ENCODE measurements at regions not wholly inside any gene's neighbourhood (a gene's known extent, or its start where the extent isn't known, plus 50 kb on each side); places are given as distances from the start of the nearest gene placed in this dataset.

- H3K4me3 ChIP-seq (ENCODE audit: low read depth, poor library complexity, severe bottlenecking): no peak overlapping the region
- intact Hi-C loops (cut with DNase I; ENCODE audit: low total_unique reads): no loop called here
- WGBS, 2 donors: 22 to 24% methylated on average over 1 of the region's 1 CpG
- DNase-seq (ENCODE audit: low spot score in 2 of 2): no peak
- no peak for TF ChIP-seq POLR2A (IDR thresholded peaks at IDR 0.05)
- TF ChIP-seq CTCF (IDR thresholded peaks at IDR 0.05): no peak
These were observed 181.2 kb upstream of the MIS18BP1 start for GRCh38 chr14:45434221-45434620.

DNA sequence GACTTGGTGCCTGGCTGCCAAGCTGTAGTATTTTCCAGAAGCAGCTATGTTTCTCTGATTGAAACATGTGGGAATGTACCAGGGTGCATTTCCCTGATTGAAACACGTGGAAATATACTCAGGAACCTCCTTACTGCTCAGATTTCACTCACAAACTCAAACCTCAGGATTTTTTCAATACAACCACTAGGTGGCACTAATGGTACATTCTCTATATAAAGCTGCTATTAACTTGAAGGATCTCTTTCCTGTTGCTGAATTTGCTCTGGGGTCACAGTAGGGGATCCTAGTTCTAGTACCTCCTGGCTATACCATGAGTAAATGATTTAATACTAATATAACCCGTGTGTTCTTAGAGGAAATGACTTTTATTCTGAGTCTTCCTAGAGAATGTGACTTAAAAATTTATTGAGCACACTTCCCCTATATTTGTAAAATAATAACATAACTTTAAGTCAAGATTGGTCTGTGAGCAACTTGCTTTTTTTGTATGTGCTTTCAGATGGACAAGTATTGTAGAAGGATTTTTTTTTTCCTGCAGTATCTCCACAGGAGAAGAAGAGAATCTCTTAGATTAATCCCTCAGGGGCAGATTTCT lies 173.8 kb upstream of the MIS18BP1 start:
- no peak overlapping the region for H3K4me3 ChIP-seq (ENCODE audit: low read depth, poor library complexity, severe bottlenecking)
- TF ChIP-seq CTCF (IDR thresholded peaks at IDR 0.05) (no peak), POLR2A (IDR thresholded peaks at IDR 0.05) (no peak)
- DNase-seq (ENCODE audit: low spot score in 2 of 2): no peak
- 0 to 2% methylated on average over 2 of the region's 2 CpGs for WGBS, 2 donors
- intact Hi-C loops (cut with DNase I; ENCODE audit: low total_unique reads): loop anchor here (10.0 kb wide), 1 partner anchor 388 kb away; no protein-coding TSS in a partner anchor

GRCh38 chr14:45406942-45407341 lies 153.9 kb upstream of the MIS18BP1 start:
- no peak overlapping the region for H3K4me3 ChIP-seq (ENCODE audit: low read depth, poor library complexity, severe bottlenecking)
- intact Hi-C loops (cut with DNase I; ENCODE audit: low total_unique reads): no loop called here
- 77 to 81% methylated on average over 2 of the region's 2 CpGs for WGBS, 2 donors
- TF ChIP-seq CTCF (IDR thresholded peaks at IDR 0.05): no peak
- no peak for TF ChIP-seq POLR2A (IDR thresholded peaks at IDR 0.05)
- DNase-seq (ENCODE audit: low spot score in 2 of 2): no peak

DNA sequence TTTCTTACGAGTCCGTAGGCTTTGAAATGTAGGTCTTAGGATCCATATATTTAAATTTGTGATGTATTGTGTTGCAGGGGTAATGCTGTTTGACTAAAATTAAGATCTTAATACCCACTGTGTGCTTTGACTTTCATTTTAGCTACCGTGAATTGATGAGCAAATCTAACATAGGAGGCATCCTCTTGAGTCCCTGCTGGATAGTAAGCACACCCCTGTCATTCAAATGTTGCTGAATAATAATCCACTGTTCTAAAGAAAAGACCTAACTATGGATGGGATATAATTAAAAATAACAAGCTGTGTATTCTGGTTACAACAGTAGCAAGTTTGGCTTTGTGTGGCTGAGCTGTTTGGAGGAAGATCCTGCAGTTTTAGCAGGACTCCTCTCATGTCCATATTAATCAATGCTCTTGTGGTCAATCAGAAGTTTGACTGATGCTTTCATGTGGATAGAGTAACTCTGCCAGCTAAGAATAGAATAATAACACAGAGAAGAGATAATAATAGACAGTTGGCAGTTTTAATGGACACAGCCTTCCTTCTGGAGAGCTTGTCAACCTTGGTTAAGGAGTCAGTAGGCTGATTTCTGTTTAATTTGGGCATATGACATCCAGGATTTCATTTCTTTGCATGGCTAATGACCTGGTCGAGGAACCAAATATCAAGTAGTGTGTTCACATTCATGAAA lies 148.1 kb upstream of the MIS18BP1 start:
- TF ChIP-seq CTCF (IDR thresholded peaks at IDR 0.05) (no peak), POLR2A (IDR thresholded peaks at IDR 0.05) (no peak)
- no peak overlapping the region for H3K4me3 ChIP-seq (ENCODE audit: low read depth, poor library complexity, severe bottlenecking)
- WGBS, 2 donors: 32 to 42% methylated on average over 4 of the region's 4 CpGs
- no peak for DNase-seq (ENCODE audit: low spot score in 2 of 2)
- intact Hi-C loops (cut with DNase I; ENCODE audit: low total_unique reads): no loop called here

DNA sequence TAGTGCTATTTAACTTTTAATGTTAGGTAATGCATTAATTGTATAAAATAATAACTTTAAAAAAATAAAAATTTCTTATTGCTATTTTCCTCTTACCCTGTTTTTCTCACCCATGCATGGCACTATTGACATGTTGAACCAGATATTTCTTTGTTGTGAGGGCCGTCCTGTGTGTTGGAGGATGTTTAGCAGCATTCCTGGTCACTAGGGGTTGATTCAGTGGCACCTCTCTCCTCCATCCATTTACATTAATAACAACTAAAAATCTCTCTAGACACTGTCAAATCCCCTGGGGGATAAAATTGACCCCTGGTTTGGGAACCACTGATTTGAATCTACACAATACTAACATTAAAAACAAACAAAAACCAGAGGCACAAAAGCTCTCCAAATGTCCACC lies 147.5 kb upstream of the MIS18BP1 start:
- H3K4me3 ChIP-seq (ENCODE audit: low read depth, poor library complexity, severe bottlenecking): no peak overlapping the region
- intact Hi-C loops (cut with DNase I; ENCODE audit: low total_unique reads): no loop called here
- TF ChIP-seq CTCF (IDR thresholded peaks at IDR 0.05): no peak
- DNase-seq (ENCODE audit: low spot score in 2 of 2): no peak
- WGBS, 2 donors: 59% methylated on average over 1 of the region's 1 CpG

- no peak overlapping the region for H3K4me3 ChIP-seq (ENCODE audit: low read depth, poor library complexity, severe bottlenecking)
- intact Hi-C loops (cut with DNase I; ENCODE audit: low total_unique reads): no loop called here
- DNase-seq (ENCODE audit: low spot score in 2 of 2): no peak
- WGBS, 2 donors: 79% methylated on average over 2 of the region's 2 CpGs
- TF ChIP-seq POLR2A (IDR thresholded peaks at IDR 0.05) (no peak), CTCF (IDR thresholded peaks at IDR 0.05) (no peak)
These were observed 128.1 kb upstream of the MIS18BP1 start for GRCh38 chr14:45381091-45381490.
